Hindlimb muscle (tissue), 1 donor: ENCODE measurements at regions not wholly inside any gene's neighbourhood (a gene's known extent, or its start where the extent isn't known, plus 50 kb on each side); places are given as distances from the start of the nearest gene placed in this dataset.
"Not testable (repeated sequence)": the region's sequence is repeated elsewhere in the genome, so short reads cannot be mapped to it uniquely, and the experiment has no call there.

ENCODE experiments used
- DNase-seq: peaks from one replicate; pipeline ENCODE4 v3.0.0-alpha.2; 2013

- DNase-seq = no peak
Measured at GRCh38 chr14:53384536-53384935, 231.4 kb upstream of the DDHD1 start.

GRCh38 chr14:53384073-53384472 is 230.9 kb upstream of the DDHD1 start:
- no peak for DNase-seq

- DNase-seq = no peak
Measured at GRCh38 chr14:53381895-53382294, 228.8 kb upstream of the DDHD1 start.

GRCh38 chr14:53380867-53381225 is 227.7 kb upstream of the DDHD1 start:
- no peak for DNase-seq

- DNase-seq = no peak
Measured at GRCh38 chr14:53380052-53380866, 227.1 kb upstream of the DDHD1 start.

GRCh38 chr14:53378142-53378541 is 225.0 kb upstream of the DDHD1 start:
- no peak for DNase-seq

GRCh38 chr14:53376064-53376463 is 222.9 kb upstream of the DDHD1 start:
- no peak for DNase-seq

GRCh38 chr14:53375599-53375998 is 222.5 kb upstream of the DDHD1 start:
- no peak for DNase-seq

GRCh38 chr14:53368711-53369201 is 215.6 kb upstream of the DDHD1 start:
- no peak for DNase-seq

GRCh38 chr14:53368066-53368465 is 214.9 kb upstream of the DDHD1 start:
- DNase-seq = no peak

GRCh38 chr14:53367644-53368026 is 214.5 kb upstream of the DDHD1 start:
- DNase-seq = peak; percentile 73

GRCh38 chr14:53365486-53366130 is 212.5 kb upstream of the DDHD1 start:
- no peak for DNase-seq

GRCh38 chr14:53362916-53363315 is 209.8 kb upstream of the DDHD1 start:
- DNase-seq = not testable (repeated sequence)

- no peak for DNase-seq
Measured at GRCh38 chr14:53360829-53361228, 207.7 kb upstream of the DDHD1 start.

GRCh38 chr14:53358166-53358565 is 205.0 kb upstream of the DDHD1 start:
- no peak for DNase-seq

- DNase-seq = no peak
Measured at GRCh38 chr14:53356361-53357150, 203.4 kb upstream of the DDHD1 start.

- DNase-seq = no peak
Measured at GRCh38 chr14:53355581-53356112, 202.5 kb upstream of the DDHD1 start.

GRCh38 chr14:53354336-53354735 is 201.2 kb upstream of the DDHD1 start:
- DNase-seq = no peak

GRCh38 chr14:53350866-53351265 is 197.7 kb upstream of the DDHD1 start:
- DNase-seq = no peak

GRCh38 chr14:53350429-53350828 is 197.3 kb upstream of the DDHD1 start:
- DNase-seq = no peak

- no peak for DNase-seq
Measured at GRCh38 chr14:53346988-53347387, 193.9 kb upstream of the DDHD1 start.

- DNase-seq = no peak
Measured at GRCh38 chr14:53341324-53341723, 188.2 kb upstream of the DDHD1 start.

- DNase-seq = no peak
Measured at GRCh38 chr14:53338192-53338591, 185.1 kb upstream of the DDHD1 start.
